HG02943 (cell line): ENCODE measurements at regions not wholly inside any gene's neighbourhood (a gene's known extent, or its start where the extent isn't known, plus 50 kb on each side); places are given as distances from the start of the nearest gene placed in this dataset.

Source experiments
- ATAC-seq: cut with Tn5 transposase; IDR thresholded peaks from one replicate; pipeline ENCODE4 v1.9.1; 2021; ENCODE audit warnings: mild to moderate bottlenecking, low read depth, moderate library complexity; ENCODE audit not compliant: unreplicated experiment

GRCh38 chr10:43949351-43949750 is 300.7 kb upstream of the ZNF32 start:
- ATAC-seq, result no peak

DNA sequence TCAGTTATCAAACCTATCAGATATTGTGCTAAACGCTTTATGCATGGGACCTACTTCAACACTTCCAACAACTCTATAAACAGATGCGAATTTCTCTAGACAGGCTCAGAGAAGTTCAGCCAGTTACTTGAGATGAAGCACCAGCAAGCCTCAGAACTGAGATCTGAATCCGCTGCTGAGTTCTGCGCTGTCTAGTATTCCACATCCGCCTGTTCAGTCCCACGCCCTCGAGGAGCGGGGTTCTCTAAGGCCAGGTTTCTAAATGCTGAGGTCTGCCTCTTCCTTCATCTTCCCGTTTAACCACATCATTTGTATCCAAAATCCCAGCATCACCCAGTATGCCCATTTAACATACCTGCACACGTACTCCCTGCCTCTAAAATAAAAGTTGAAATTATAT is 297.8 kb upstream of the ZNF32 start:
- ATAC-seq, result no peak

- ATAC-seq, result no peak
Measured at GRCh38 chr10:43945908-43946307, 297.2 kb upstream of the ZNF32 start.

DNA sequence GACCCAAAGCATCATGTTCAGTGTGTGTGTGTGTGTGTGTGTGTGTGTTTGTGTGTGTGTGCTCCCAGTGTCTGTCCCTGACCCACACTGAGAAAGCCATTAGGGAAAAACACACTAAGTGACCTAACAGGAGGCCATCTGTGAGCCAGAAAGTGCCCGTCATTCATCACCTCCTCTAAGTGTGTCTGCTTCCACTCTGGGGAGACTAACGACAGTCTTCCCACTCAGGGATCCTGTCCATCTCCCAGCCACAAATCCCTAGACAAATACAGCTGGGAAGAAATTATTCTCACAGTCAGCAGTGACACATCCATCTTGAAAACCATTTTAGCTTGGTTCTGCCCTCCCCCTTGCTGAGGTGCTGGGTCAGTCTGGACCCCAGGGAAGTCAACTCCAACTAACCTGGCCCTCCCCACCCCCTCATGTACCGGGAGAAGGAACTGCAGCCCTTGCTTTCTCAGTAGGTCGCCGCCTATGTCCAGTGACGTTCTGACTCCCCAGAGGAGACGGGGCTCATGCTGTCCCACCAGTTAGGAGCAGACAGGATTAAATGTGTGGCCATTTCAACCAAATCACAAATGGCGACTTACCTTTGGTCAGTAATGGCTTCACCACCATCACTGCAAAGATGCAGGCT is 296.5 kb upstream of the ZNF32 start:
- no peak for ATAC-seq

DNA sequence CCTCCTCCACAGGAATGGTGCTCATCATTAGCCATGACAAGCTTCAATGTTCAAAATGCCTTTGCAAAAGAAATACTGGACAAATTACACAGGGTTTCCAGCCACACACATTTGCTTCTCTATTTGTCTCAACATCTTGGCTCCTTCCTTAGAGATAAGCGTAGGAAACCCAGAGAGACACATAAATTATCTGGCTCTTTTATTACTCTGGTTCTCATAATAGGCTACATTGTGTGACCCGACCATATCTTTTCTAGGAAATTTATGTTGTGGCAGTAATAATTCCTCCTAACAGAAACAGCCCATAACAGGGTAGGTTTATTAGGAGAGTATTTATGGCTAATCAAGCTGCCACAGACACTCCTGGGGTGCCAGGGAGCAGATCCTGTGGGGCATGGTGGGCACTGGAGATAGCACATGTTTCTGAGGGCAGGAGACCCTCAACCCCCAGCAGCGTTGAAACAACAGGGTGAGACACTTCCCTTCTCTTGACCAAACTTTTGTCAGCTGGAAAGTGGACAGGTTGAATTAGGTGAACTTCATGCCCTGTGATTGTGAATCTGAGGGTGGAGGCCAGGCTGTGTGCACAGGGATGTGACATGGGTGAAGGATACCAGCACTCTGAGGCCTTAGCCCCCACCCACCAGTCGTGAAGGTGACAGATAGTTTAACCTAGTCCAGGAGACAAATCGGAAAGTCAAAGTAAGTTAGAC is 295.9 kb upstream of the ZNF32 start:
- no peak for ATAC-seq

- no peak for ATAC-seq
Measured at GRCh38 chr10:43943818-43944360, 295.2 kb upstream of the ZNF32 start.

DNA sequence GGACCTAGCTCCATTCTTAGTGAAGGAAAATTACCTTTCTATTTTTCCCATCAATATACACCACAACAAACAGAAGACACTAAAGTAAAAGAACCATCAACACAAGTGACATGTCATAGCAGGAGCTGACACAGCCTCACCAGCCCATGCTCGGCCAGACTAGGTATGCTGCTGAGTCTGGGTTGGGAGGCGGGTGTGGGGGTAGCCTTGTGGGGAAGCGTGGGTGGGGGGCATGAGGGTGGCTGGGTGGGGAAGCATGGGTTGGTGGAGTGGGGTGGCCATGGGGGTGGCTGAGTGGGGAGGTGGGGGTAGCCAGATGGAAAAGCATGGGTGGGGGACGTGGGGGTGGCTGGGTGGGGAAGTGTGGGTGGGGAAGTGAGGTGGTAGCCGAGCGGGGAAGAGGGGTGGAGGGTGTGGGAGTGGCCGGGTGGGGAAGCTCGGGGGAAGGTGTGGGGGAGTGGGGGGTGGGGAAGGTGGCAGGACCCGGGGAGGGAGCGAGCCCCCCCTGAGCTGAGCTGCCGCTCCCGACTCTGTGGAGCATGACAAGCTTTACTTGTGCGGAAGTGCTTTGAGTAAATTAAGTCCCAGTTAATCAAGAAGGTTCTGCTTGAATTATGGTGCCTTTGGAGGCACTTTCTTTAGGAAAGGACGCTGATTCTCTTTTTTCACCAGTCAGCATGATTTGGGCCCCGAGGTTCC is 294.6 kb upstream of the ZNF32 start:
- ATAC-seq, result no peak

DNA sequence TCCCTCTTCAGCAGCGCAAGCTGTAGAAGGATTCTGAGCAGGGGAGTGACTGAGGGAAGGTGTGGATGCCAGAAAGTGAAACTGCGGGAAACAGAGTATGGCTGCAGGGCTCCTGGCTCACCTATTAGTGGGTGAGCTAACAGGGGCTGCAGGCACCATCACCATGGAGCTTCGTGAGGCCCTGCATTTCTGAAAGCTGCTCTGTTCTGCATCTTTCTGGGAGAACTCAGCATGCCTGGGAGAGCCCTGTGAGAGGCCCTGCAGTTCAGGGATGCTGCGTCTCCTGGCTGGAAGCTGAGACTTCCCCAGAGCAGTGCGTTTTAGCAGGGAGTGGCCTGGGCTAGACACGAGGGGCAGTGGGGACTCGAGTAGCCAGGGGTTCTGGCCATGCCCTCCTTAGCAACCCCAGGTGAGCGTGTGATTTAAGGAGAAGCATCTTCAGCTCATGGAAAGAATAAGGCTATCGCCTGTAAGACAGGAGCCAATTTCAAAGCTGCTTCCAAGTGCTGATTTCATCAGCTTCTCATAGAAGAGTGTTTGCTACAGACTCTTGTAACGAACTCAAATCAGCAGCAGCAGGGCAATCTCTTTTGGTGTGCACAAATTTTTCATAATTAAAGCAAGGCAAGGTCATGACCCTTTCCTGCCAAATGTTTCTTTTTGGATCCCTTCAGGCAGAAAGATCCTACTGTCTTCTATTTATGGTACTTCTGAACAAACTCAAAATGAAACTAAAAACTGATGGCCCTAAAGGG is 293.6 kb upstream of the ZNF32 start:
- no peak for ATAC-seq

- no peak for ATAC-seq
Measured at GRCh38 chr10:43940898-43941837, 292.5 kb upstream of the ZNF32 start.

DNA sequence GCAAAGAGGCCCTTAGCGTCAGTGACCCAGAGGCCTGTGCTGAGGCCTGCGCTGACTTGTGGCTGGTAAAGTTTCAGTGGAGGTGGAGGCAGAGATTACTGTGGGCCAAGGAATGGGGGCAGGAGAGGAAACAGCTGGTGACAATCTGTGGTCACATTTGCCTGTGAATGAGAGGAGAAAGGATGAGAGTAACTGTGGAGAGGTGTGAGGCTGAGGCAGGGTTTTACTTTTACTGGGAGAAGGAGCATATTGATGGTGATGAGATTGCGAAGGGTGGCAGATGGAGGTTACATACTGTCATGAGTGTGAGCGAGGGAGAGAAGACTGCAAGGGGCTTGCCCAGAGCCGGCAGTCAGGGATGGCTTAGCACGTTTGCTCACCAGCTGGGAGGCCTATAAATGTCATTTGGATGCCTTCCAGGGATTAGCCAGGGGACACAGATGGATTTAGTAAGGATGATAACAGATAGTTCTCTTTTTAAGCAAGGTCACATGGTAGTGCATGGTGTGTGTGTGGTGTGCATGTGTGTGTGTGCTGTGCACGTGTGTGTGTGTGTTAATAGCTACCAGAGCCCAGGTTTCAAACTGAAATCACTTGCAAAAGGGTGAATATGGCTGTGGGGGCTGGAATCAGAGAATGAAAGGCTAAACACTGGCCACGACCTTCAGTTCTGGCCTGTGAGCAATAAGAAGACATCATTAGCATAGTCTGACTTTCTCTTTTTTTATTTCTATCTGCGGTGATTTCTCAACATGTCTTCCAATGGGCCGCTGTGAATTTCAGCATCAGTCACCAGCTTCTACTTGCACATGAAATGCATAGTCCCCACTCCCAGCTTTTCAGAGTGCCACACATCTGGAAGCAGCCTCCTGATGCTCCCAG is 291.5 kb upstream of the ZNF32 start:
- ATAC-seq, result no peak

DNA sequence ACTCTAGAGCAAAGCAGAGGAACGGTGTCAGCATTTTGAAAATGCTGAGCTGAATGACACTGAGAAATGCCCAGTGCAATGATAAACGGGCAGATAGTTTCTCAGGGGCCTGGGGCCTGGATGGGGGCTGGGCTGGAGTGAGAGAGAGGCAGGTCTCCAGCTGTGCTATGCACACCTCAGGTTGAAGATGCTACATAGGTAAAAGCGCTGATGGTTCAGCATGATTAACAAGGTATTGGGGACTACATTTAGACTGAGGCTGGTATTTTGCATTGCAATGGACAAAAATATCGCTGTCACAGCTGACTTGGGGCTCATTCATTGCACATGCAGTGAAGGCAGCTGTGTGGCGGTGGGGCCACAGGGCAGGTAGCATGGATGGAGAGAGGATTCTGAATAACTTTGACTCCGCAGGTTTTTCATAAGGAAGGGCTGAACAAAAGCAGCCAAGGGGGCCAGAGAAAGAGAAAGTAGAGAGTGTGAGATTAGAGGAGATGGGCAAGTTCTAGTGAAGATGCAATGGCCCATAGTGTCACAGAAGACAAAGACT is 290.8 kb upstream of the ZNF32 start:
- ATAC-seq, result no peak

- no peak for ATAC-seq
Measured at GRCh38 chr10:43938810-43939209, 290.1 kb upstream of the ZNF32 start.

DNA sequence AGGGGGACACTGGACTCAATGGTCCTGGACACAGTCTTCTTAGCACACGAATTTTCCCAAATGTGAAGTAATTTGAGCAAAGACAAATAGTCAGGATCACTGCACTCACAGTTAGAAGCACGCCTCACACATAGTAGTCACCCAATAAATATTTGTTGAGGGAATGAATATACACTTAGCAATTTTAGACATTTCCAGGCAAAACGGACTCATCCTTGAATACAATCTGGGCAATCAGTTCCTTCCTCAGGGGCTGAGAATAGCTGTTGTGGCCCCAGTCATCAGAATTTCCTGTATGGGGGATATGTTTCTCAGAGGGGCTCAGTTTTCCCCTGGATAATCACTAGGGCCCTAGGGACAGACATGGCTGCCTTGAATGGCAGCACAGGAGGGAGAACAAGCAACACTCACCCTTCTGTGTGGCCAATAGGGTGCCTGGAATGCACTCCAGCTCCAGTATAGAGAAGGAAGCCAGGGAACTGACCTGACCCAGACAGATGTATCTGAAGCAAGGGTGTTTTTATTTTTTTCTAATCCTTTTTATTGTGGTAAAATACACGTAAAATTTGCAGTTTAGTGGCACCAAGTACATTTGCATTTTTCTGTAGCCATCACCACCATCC is 282.7 kb upstream of the ZNF32 start:
- no peak for ATAC-seq

DNA sequence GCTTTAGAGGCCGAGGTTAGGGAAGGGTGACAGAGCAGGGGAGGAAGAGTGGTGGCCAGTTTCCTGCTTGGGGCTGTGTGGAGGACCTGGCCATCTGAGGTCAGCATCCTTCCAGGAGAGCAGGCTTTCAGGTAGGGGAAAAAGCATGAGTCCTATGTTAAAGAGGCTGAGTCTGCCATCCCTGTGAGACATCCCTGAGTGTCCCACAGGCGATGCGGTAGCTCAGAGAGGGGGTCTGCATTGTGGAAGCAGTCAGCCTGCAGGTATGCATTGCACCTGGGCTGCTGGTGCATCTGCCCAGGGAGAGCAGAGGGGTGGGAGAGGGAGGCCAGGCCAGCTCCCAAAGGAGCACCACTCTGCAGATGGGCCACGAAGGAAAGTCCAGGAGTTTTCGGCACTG is 282.1 kb upstream of the ZNF32 start:
- ATAC-seq, result no peak

DNA sequence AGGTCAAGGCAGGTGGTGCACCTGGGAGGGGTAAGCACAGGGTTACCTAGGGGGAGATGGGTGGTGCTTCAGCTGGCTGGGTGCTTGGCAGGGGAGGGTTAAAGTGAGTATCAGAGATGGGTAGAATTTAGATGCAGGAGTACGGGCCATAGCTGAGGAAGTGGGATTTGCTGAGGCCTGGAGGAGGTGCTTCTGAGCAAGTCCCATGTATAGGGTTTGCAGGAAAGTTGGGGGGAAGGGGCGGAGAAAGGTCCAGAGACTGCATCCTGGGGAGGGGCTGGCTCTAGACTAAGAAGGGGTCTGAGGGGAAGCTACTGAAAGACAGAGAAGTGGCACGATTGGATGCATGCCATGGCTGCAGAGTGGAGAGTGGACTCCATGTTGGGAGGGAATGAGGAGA is 281.6 kb upstream of the ZNF32 start:
- no peak for ATAC-seq

GRCh38 chr10:43929122-43929521 is 280.4 kb upstream of the ZNF32 start:
- no peak for ATAC-seq

- ATAC-seq, result no peak
Measured at GRCh38 chr10:43928425-43928968, 279.8 kb upstream of the ZNF32 start.
